NCI-H128 (cell line): ENCODE measurements at regions not wholly inside any gene's neighbourhood (a gene's known extent, or its start where the extent isn't known, plus 50 kb on each side); places are given as distances from the start of the nearest gene placed in this dataset.
"Not testable (repeated sequence)": the region's sequence is repeated elsewhere in the genome, so short reads cannot be mapped to it uniquely, and the experiment has no call there.

Experiments
- DNase-seq: peaks from one replicate; lab custom pipeline; 2025; ENCODE audit not compliant: unreplicated experiment; lab: John Stamatoyannopoulos, UW

GRCh38 chr12:82300611-82301010, 57.6 kb downstream of the CCDC59 start:
- no peak for DNase-seq

DNA sequence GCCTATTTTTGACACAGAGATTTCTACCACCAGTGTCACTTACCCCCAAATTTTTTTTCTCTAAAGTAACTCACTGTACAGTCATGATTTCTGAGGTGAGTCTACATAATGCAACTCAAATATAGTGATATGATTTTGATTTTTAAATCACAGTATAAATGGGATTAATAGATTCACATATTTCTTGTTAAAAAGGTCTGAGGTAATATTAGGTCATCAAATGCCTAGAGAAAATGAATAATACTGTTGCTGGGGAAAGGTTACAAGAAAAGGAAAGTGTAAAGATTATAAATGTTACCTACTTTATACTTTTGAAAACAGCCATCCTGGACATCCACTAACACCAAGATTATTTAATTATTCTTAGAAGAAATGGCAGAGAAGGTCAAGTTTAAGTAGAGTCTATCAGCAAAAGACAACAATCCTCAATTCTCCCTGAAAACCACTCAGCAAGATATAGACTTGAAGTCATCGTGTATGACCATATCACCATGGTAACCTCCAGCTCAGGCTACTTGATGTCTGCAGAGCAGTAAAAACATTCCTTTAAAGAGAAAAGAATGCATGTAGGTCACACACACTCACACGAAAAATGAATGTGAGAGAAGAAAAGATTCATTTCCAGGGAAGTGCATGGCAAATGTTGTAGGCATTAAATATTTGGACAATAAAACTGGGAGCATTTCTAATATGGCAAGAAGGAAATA, 58.7 kb downstream of the CCDC59 start:
- DNase-seq = no peak

- DNase-seq = no peak
Measured at GRCh38 chr12:82290415-82290814, 67.8 kb downstream of the CCDC59 start.

DNA sequence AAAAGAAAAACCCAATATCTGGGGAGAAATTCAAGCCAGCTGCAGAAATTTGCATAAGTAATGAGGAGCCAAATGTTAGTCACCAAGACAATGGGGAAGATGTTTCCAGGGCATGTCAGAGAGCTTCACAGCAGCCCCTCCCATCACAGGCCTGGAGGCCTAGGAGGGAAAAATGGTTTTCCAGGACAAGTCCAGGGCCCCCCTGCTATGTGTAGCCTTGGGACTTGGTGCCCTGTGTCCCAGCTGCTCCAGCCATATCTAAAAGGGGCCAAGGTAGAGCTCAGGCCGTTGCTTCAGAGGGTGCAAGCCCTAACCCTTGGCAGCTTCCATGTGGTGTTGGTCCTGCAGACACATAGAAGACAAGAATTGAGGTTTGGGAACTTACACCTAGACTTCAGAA, 76.9 kb downstream of the CCDC59 start:
- DNase-seq = not testable (repeated sequence)

- DNase-seq = no peak
Measured at GRCh38 chr12:82279536-82280058, 78.6 kb downstream of the CCDC59 start.

DNA sequence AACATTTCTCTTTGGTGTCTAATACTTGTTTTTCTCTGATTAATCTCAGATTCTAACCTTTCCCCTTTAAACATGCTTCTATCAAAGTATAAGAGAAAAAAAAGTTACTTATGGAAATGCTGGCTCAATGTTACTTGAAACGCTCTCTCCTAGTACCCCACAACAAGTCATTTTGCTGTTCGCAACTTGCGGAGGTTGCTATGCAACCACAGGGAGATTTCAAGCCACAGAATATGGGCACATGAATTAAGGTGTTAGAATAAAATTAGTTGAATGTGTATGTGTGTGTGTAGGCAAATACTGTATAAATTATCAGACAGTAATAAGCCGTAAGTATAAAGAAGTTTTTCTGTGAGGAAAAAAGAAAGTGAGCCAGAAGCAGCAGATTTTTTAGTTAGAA, 80.6 kb downstream of the CCDC59 start:
- DNase-seq = no peak

GRCh38 chr12:82242729-82243128, 115.5 kb downstream of the CCDC59 start:
- DNase-seq = no peak

- no peak for DNase-seq
Measured at GRCh38 chr12:82225871-82226270, 132.3 kb downstream of the CCDC59 start.

DNA sequence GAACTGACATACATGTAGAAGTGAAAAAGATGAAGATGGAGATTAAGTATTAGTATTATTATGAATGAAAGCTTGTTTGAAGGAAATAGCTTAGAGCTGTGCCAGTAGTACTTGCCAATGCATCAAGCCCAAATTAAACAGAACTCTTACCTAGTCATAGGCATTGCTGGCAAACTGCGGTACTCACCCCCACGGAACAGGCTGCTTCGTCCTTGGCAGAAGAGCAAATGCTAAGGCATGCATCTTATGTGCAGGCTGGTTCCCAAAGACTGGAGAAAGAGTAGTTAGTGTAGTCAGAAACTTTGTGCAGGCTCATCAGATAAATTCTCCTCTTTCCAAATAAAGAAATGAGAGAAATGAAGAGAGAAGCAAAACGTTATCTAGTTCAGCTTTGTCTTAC, 134.8 kb downstream of the CCDC59 start:
- DNase-seq = no peak

GRCh38 chr12:82216475-82216874, 141.7 kb downstream of the CCDC59 start:
- no peak for DNase-seq

DNA sequence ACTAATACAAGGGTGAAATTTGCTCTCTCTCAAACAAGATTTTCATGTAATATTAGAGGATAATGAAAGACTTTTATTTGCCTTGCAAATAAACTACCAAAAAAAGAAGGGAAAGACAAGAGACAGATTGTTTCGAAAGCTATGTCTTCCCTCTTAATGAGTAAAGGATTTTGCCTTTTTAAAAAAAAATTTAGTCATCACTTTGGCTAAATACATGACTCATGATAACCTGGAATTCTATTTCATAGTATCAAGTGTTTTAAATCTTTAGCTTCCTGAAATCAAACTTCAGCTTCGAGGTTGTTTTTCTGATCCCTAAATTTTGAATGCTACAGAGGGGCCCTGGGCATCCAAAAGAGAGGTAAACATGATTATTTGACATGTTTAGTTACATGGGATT, 144.4 kb downstream of the CCDC59 start:
- DNase-seq = no peak

DNA sequence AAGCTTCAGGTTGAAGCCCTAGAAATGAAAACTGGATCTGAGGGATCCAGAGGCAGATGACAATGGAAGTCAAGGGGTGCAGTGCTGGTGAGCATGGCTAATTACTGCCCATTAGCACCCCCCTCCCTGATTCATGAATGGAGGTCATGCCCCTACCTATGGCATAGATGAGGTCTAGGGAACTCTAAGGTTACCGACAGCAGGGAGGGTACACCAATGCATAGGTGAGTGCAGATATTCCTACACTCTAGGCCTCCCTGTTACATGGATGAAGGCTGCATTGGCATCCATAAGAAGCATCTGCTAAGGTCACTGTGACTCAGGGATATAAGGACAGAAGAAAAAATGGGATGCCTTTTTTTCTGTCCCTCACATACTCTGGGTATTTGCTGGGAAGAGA, 147.3 kb downstream of the CCDC59 start:
- DNase-seq = no peak

GRCh38 chr12:82209533-82209932, 148.7 kb downstream of the CCDC59 start:
- DNase-seq = no peak

- no peak for DNase-seq
Measured at GRCh38 chr12:82207556-82207955, 150.6 kb downstream of the CCDC59 start.

GRCh38 chr12:82203086-82203485, 155.1 kb downstream of the CCDC59 start:
- DNase-seq = no peak

DNA sequence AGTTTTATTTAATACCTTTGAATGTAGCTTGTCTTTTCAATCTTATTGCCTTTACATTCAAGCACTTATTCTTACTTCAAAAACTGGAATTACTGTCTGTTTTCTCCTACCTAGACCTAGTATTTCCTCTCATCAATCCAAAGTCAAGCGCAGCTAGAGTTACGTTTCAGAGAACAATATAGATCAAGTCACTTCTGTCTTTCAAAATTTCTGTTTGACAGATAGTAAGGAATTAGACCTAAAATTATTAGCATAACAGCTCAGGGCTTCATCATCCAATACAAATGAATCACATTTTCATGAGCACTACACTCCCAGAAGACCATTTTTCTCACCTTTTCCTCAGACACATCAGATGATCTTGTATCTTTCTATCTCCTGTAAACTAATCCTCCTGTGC, 170.6 kb downstream of the CCDC59 start:
- no peak for DNase-seq

DNA sequence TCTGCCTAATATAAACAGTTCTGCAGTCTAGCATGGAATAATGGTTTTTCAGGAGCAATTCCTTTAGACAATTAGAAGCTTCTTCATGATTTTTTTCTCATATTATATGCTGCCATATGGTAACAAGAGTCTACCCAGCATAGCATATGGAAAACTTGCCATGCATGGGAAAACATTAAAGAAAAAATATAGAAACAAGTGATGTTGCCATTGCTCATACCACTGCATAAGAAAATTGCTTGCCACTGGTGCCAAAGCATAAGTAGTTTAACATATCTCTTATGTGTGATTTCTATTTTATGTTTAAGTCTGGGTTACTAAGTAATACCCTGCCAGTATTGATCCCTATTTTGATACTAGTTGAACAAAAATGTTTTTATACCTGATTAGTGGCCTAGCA, 171.2 kb downstream of the CCDC59 start:
- DNase-seq = no peak

DNA sequence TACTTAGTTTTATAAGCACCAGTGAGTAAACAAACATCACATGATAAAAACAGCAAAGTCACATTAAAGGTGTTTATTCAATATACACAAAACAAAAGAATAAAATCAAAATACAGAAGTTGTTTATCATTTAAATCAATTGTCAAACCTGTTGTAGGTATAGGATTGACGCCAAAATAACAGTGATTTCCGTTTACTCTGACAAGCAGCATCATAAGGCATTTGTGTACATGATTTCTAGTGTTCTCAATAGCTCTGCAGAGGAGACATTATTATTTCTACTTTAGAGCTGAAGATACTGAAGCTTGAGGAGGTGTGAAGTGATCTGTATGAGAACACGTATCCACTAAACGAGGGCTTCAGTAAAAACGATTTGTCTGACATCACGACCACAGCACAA, 171.9 kb downstream of the CCDC59 start:
- no peak for DNase-seq

GRCh38 chr12:82184844-82185243, 173.3 kb downstream of the CCDC59 start:
- no peak for DNase-seq

DNA sequence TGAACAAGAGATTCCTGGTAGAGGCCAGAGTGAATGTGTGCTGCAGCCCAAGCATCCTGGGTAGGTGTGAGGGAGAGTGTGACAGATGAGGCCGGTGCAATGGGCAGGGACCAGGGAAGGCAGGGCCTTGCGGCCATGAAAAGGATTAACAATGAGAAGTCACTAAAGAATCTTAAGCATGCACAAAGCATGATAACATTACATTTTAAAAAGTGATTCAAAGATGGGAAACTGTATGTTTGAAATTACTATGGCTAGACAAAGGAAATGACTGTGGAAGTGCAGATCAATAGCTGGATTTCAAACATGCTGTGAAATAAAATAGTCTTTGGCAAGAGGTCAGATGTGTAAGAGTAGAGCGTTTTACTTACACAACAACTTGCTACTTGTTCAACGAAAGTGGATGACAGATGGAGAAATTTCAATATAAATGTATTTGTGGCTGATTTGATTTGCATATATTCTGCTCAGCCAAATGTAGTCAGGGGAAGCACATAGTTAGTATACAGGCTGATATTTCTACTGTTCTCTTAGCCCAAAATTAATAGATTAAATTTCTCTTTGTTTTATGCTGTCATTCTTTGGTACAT, 175.5 kb downstream of the CCDC59 start:
- DNase-seq = no peak

DNA sequence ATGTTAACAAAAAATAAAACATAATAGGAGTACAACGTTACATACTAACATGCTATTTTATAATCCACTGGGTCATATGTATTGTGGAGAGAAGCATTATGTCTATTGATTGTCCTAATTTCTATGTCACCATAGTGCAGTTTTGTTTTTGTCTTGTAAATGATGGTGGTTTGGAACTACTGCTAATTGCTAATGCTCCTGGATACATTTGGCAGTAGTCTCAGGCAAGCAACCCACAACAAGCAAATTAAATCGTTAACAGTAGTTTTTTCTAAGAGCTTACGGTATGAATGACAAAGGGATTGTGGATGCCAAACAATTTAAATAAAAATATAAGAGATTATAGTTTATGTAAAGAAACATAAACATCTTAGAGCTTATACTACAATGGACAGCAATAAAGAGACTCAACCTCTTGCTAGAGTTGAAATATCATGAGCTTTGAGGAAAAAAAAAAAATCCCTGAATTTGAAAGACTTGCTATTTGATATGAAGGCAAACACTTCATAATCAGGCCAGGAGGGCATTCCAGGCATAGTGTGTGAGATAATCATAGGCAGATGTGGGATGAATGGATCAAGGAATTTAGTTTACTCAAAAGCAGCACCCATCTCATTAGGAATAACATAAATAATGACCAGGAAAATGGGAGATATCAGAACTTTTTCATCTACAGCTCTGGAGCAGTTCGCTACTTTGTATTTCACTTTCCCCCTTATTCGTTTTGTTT, 181.3 kb downstream of the CCDC59 start:
- DNase-seq = no peak

GRCh38 chr12:82176026-82176425, 182.2 kb downstream of the CCDC59 start:
- no peak for DNase-seq
